ENCODE measurements at regions not wholly inside any gene's neighbourhood (a gene's known extent, or its start where the extent isn't known, plus 50 kb on each side); places are given as distances from the start of the nearest gene placed in this dataset.

GRCh38 chr10:128263891-128264688 lies 137.9 kb upstream of the MKI67 start:
- peak; percentile 68 for TF ChIP-seq CTCF (IDR thresholded peaks at IDR 0.05)
- Histone ChIP-seq H3K36me3 (no peaks in the 10 kb centered on the region), H3K9me3 (no peaks in the 10 kb centered on the region), H3K4me3 (no peak overlapping the region), H3K4me1 (no peaks in the 10 kb centered on the region), H3K27ac (no peak overlapping the region), H3K27me3 (peaks cover 68% of the 10 kb centered on the region)
- DNase-seq (peak; percentile 78), ATAC-seq (peak; percentile 73)
- intact Hi-C loops (cut with DNase I), result no loop called here

GRCh38 chr10:128265596-128265995 lies 139.4 kb upstream of the MKI67 start:
- Histone ChIP-seq H3K9me3 (no peaks in the 10 kb centered on the region), H3K27ac (no peak overlapping the region), H3K4me3 (no peak overlapping the region), H3K27me3 (peaks cover 69% of the 10 kb centered on the region), H3K36me3 (no peaks in the 10 kb centered on the region), H3K4me1 (no peaks in the 10 kb centered on the region)
- intact Hi-C loops (cut with DNase I), result no loop called here
- no peak for TF ChIP-seq CTCF (IDR thresholded peaks at IDR 0.05)
- DNase-seq, result no peak
- no peak for ATAC-seq

- no peaks in the 10 kb centered on the region for H3K4me1 ChIP-seq
Observed at GRCh38 chr10:128267581-128267980, 141.4 kb upstream of the MKI67 start.

GRCh38 chr10:128268015-128268722 lies 141.9 kb upstream of the MKI67 start:
- Histone ChIP-seq H3K4me3 (no peak overlapping the region), H3K36me3 (no peaks in the 10 kb centered on the region), H3K9me3 (no peaks in the 10 kb centered on the region), H3K27ac (no peak overlapping the region), H3K27me3 (peaks cover 66% of the 10 kb centered on the region), H3K4me1 (no peaks in the 10 kb centered on the region)
- no peak for DNase-seq
- peak; percentile 27 for TF ChIP-seq CTCF (IDR thresholded peaks at IDR 0.05)
- ATAC-seq, result no peak
- intact Hi-C loops (cut with DNase I), result no loop called here

More at GRCh38 chr10:128267581-128267980, 141.4 kb upstream of the MKI67 start:
- peaks cover 66% of the 10 kb centered on the region for H3K27me3 ChIP-seq
- ATAC-seq (no peak), DNase-seq (no peak)
- no peaks in the 10 kb centered on the region for H3K9me3 ChIP-seq
- intact Hi-C loops (cut with DNase I), result no loop called here
- no peak overlapping the region for H3K4me3 ChIP-seq
- no peaks in the 10 kb centered on the region for H3K36me3 ChIP-seq
- TF ChIP-seq CTCF (IDR thresholded peaks at IDR 0.05), result no peak
- H3K27ac ChIP-seq, result no peak overlapping the region

DNA sequence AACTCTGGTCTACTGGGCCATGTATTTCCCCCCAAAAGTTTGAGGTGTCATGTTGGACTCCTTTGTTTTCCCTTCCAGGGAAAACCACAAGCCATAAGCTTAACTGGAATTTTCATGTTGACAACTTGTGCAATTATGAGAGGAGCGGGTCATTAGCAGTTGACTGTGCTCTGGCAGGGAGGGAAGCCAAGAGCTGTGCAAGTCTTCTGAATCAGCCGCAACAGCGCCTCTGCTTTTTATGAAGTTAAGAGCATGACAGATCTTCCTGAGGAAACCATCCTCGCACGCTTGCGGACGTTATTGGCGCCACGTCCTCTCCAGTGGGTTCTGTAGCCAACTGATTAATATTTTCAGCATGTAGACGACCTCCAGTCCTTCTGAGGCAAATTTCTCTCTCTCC lies 148.7 kb upstream of the MKI67 start:
- intact Hi-C loops (cut with DNase I), result no loop called here
- H3K27me3 ChIP-seq, result peaks cover 42% of the 10 kb centered on the region
- no peaks in the 10 kb centered on the region for H3K4me1 ChIP-seq
- DNase-seq (no peak), ATAC-seq (no peak)
- no peak for TF ChIP-seq CTCF (IDR thresholded peaks at IDR 0.05)
- H3K36me3 ChIP-seq, result no peaks in the 10 kb centered on the region
- no peak overlapping the region for H3K27ac ChIP-seq
- no peaks in the 10 kb centered on the region for H3K9me3 ChIP-seq
- no peak overlapping the region for H3K4me3 ChIP-seq
